Endothelial cell of umbilical vein (primary cell): ENCODE measurements at regions not wholly inside any gene's neighbourhood (a gene's known extent, or its start where the extent isn't known, plus 50 kb on each side); places are given as distances from the start of the nearest gene placed in this dataset.

Source experiments
- BruUV-seq: library from RNA; stranded (reverse); fragments of 400-500 nt; replicated peaks from 2 replicates; lab custom pipeline; 2021; lab: Mats Ljungman, UMichigan
- CTCF ChIA-PET: fragments of 300-600, 350-600 bp; sonication (Branson Sonifier 250); formaldehyde crosslinking; loops from one replicate; lab custom pipeline; 2021; ENCODE audit warnings: antibody characterized with exemption, inconsistent platforms; lab: Charles Lee
- POLR2A ChIA-PET: fragments of 300-600, 350-600 bp; sonication (Branson Sonifier 250); formaldehyde crosslinking; loops from one replicate; lab custom pipeline; 2021; ENCODE audit warnings: antibody characterized with exemption, inconsistent platforms; lab: Charles Lee
- DNase-seq: peaks from one replicate; pipeline ENCODE4 v3.0.0-alpha.2; 2011; ENCODE audit warnings: low read depth, low spot score
- FAIRE-seq: peaks from 2 replicates; lab custom pipeline; 2011; peaks lifted over from hg19 to GRCh38; lab: Jason Lieb, UNC
- H2AFZ ChIP-seq: 2 replicates; pipeline ENCODE4 v1.6.0; 2012; ENCODE audit warnings: low read depth, low read length, control low read depth, inconsistent platforms
- H3K27ac ChIP-seq: 2 replicates; pipeline ENCODE4 v1.5.1; 2011; ENCODE audit warnings: low read depth, mild to moderate bottlenecking, control low read depth, low read length, moderate library complexity; ENCODE audit not compliant: insufficient read depth
- H3K27me3 ChIP-seq, 2 experiments: 2 replicates each; pipeline versions ENCODE4 v1.6.0 to v1.6.1; 2011; ENCODE audit warnings: low read length in 2 of 2, mixed read lengths in 1 of 2; ENCODE audit not compliant: control insufficient read depth in 2 of 2, insufficient read depth in 2 of 2
- H3K36me3 ChIP-seq, 2 experiments: 2 replicates in 1 of 2; 3 replicates in 1 of 2; pipeline ENCODE4 v1.5.1; 2011; ENCODE audit warnings: low read length in 2 of 2, mild to moderate bottlenecking in 1 of 2, moderate library complexity in 1 of 2; ENCODE audit not compliant: control insufficient read depth in 2 of 2, insufficient read depth in 2 of 2; ENCODE audit errors: extremely low read depth in 1 of 2
- H3K4me1 ChIP-seq: 3 replicates; pipeline ENCODE4 v1.5.1; 2011; ENCODE audit warnings: mild to moderate bottlenecking, low read length; ENCODE audit not compliant: control insufficient read depth, insufficient read depth; ENCODE audit errors: extremely low read depth
- H3K4me2 ChIP-seq: 2 replicates; pipeline ENCODE4 v1.6.1; 2011; ENCODE audit warnings: low read length, control low read depth, mixed read lengths; ENCODE audit not compliant: insufficient read depth
- H3K4me3 ChIP-seq, 3 experiments: fragments of 200-600 bp in 1 of 3; sonication (generic), shearing (Covaris generic) in 1 of 3; replicated peaks in 1 of 3; 2 replicates each; pipeline ENCODE4 v1.5.1; 2011 to 2016; ENCODE audit warnings: control low read depth in 3 of 3, low read length in 3 of 3, mild to moderate bottlenecking in 2 of 3, inconsistent platforms in 1 of 3, low read depth in 1 of 3, moderate library complexity in 1 of 3; ENCODE audit not compliant: insufficient read depth in 1 of 3
- H3K79me2 ChIP-seq: 2 replicates; pipeline ENCODE4 v1.6.0; 2012; ENCODE audit warnings: low read length, inconsistent platforms; ENCODE audit not compliant: control insufficient read depth, insufficient read depth
- H3K9ac ChIP-seq: replicated peaks from 2 replicates; pipeline ENCODE3; 2011; ENCODE audit warnings: low read length, control low read depth; ENCODE audit not compliant: insufficient read depth; ENCODE audit errors: extremely low read depth
- H3K9me1 ChIP-seq: replicated peaks from 3 replicates; pipeline ENCODE4 v1.6.0; 2011; ENCODE audit warnings: mild to moderate bottlenecking, low read length; ENCODE audit not compliant: control insufficient read depth, insufficient read depth; ENCODE audit errors: extremely low read depth
- H3K9me3 ChIP-seq: replicated peaks from 2 replicates; pipeline ENCODE4 v1.5.1; 2012; ENCODE audit warnings: low read length, inconsistent platforms; ENCODE audit not compliant: control insufficient read depth, insufficient read depth
- H4K20me1 ChIP-seq: replicated peaks from 2 replicates; pipeline ENCODE3; 2011; ENCODE audit warnings: mild to moderate bottlenecking, low read length; ENCODE audit not compliant: control insufficient read depth, insufficient read depth; ENCODE audit errors: extremely low read depth
- CTCF ChIP-seq, 2 donors: IDR thresholded peaks; 1 replicate in 1 of 2; 2 replicates in 1 of 2; pipeline ENCODE4 v1.5.1; 2011; ENCODE audit warnings: low read length in 2 of 2, mild to moderate bottlenecking in 2 of 2, moderate library complexity in 2 of 2, control low read depth in 1 of 2, inconsistent platforms in 1 of 2, low read depth in 1 of 2; ENCODE audit not compliant: insufficient read depth in 1 of 2; ENCODE audit errors: extremely low read depth in 1 of 2
- EZH2 ChIP-seq: IDR thresholded peaks from 2 replicates; pipeline ENCODE4 v1.6.1; 2012; ENCODE audit warnings: borderline replicate concordance, low read depth, mild to moderate bottlenecking, moderate library complexity, low read length, inconsistent platforms; ENCODE audit not compliant: severe bottlenecking
- FOS ChIP-seq: IDR thresholded peaks from 2 replicates; pipeline ENCODE4 v1.6.1; 2011; ENCODE audit warnings: mild to moderate bottlenecking, low read length, moderate library complexity, borderline replicate concordance; ENCODE audit not compliant: insufficient read depth
- GATA2 ChIP-seq: IDR thresholded peaks from 2 replicates; pipeline ENCODE4 v1.7.0; 2011; ENCODE audit warnings: low read depth, mild to moderate bottlenecking, moderate library complexity, mixed read lengths, low read length; ENCODE audit not compliant: insufficient read length, insufficient read depth
- JUN ChIP-seq: IDR thresholded peaks from 2 replicates; pipeline ENCODE4 v1.6.1; 2011; ENCODE audit warnings: borderline replicate concordance, low read depth; ENCODE audit not compliant: insufficient read length, insufficient read depth
- MAX ChIP-seq: IDR thresholded peaks from 2 replicates; pipeline ENCODE4 v1.6.1; 2011; ENCODE audit not compliant: insufficient read depth, insufficient read length
- MYC ChIP-seq: IDR thresholded peaks from one replicate; pipeline ENCODE4 v1.6.1; 2011; ENCODE audit warnings: mild to moderate bottlenecking, low read depth, low read length
- POLR2A ChIP-seq: IDR thresholded peaks from 2 replicates; pipeline ENCODE4 v1.6.1; 2012; ENCODE audit warnings: low read depth, mild to moderate bottlenecking, control low read depth, low read length
- POLR2AphosphoS5 ChIP-seq: IDR thresholded peaks from 2 replicates; pipeline ENCODE4 v1.6.1; 2012; ENCODE audit warnings: low read depth, mild to moderate bottlenecking, control low read depth, low read length, moderate library complexity; ENCODE audit not compliant: insufficient read depth
- dilution Hi-C: fragments of 300-500 bp; cut with MboI; formaldehyde crosslinking; loops from one replicate; pipeline ENCODE4 v1.15.0; 2019; ENCODE audit warnings: low sequenced_read_pairs; ENCODE audit not compliant: extremely low pct_ligation_motif_present
- intact Hi-C: fragments of 100-400 bp; cut with micrococcal nuclease; formaldehyde crosslinking; loops from one replicate; pipeline ENCODE4 v1.10.0; 2022

DNA sequence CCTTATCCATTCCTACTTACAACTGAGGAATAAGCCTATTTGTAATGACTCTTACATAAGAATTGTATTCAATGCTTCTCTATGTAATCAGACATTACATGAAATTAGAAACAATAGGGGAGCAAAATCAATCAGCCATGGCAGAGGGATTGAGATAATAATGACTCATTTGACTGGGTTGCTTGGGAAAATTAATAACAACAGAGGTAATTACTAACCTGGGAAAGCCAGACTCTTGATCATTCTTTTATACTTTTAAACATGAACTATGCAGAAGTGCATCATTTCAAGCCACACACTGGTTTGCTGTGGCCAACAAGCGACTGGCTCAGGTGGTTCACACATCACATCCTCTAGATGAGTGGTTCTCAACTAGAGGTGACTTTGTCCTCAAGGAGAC is 126.3 kb upstream of the CRBN start:
- intact Hi-C loops: no loop called here
- CTCF ChIA-PET: no interaction called here
- TF ChIP-seq EZH2 (no peak), JUN (no peak), MYC (no peak), POLR2A (no peak), POLR2AphosphoS5 (no peak), CTCF (IDR thresholded peaks at IDR 0.05; ENCODE audit: extremely low read depth in 1 of 2, insufficient read depth in 1 of 2, low read depth in 1 of 2, low read length in 2 of 2) (no peak), GATA2 (no peak), MAX (no peak), FOS (no peak)
- BruUV-seq: no TSS peak
- H3K9me3 ChIP-seq: peaks cover 2% of the 10 kb centered on the region
- no peak overlapping the region for H3K4me2 ChIP-seq
- H3K9ac ChIP-seq: no peak overlapping the region
- no peak for DNase-seq
- no peak for FAIRE-seq
- no peaks in the 10 kb centered on the region for H3K79me2 ChIP-seq
- no peaks in the 10 kb centered on the region for H3K36me3 ChIP-seq
- H3K27ac ChIP-seq: no peak overlapping the region
- no peak overlapping the region for H2AFZ ChIP-seq
- POLR2A ChIA-PET: no interaction called here
- dilution Hi-C loops: no loop called here
- no peaks in the 10 kb centered on the region for H3K9me1 ChIP-seq
- H3K4me3 ChIP-seq: no peak overlapping the region
- H3K4me1 ChIP-seq: no peaks in the 10 kb centered on the region
- no peaks in the 10 kb centered on the region for H3K27me3 ChIP-seq
- no peaks in the 10 kb centered on the region for H4K20me1 ChIP-seq
